ENCODE measurements at regions not wholly inside any gene's neighbourhood (a gene's known extent, or its start where the extent isn't known, plus 50 kb on each side); places are given as distances from the start of the nearest gene placed in this dataset.

GRCh38 chr6:141914646-141915045 lies 218.1 kb upstream of the GJE1 start:
- TF ChIP-seq, protein P1, sequence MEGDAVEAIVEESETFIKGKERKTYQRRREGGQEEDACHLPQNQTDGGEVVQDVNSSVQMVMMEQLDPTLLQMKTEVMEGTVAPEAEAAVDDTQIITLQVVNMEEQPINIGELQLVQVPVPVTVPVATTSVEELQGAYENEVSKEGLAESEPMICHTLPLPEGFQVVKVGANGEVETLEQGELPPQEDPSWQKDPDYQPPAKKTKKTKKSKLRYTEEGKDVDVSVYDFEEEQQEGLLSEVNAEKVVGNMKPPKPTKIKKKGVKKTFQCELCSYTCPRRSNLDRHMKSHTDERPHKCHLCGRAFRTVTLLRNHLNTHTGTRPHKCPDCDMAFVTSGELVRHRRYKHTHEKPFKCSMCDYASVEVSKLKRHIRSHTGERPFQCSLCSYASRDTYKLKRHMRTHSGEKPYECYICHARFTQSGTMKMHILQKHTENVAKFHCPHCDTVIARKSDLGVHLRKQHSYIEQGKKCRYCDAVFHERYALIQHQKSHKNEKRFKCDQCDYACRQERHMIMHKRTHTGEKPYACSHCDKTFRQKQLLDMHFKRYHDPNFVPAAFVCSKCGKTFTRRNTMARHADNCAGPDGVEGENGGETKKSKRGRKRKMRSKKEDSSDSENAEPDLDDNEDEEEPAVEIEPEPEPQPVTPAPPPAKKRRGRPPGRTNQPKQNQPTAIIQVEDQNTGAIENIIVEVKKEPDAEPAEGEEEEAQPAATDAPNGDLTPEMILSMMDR (IDR thresholded peaks at IDR 0.05), result no peak
- H3K4me1 Mint-ChIP-seq (ENCODE audit: low read depth), result no peaks in the 10 kb centered on the region
- H3K27ac Mint-ChIP-seq, result no peak overlapping the region
- H3K9me3 Mint-ChIP-seq, result no peaks in the 10 kb centered on the region
- H3K36me3 Mint-ChIP-seq (ENCODE audit: low read depth), result no peaks in the 10 kb centered on the region
- peaks cover 5% of the 10 kb centered on the region; the same call in 1 of the 2 replicates for H3K27me3 Mint-ChIP-seq (ENCODE audit: insufficient read depth)
- no peak for DNase-seq
- no peak overlapping the region for H3K4me3 Mint-ChIP-seq

DNA sequence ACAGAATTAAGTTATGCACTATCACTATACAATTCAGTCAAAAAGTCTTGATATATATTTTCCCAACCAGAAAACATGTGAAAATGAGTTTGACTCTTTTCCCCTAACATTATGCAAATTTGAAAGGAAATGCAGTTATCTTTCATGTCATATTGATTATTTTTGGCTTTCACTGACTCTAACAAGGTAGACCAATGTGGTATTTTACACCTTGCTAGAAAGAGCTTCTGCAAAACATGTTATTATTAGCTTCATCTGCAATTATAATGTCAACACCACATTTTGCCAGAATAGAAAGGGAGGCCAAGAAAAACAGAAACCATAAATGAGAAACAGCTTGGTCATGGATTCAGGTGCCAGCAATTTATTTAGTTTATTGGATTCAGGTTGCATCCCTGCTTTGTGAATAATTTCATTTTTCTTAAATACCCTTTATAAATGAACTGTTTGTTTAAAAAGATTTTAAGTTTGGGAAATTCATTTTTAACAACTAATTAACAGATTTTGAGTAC lies 226.1 kb upstream of the GJE1 start:
- TF ChIP-seq, protein P1 (IDR thresholded peaks at IDR 0.05), result no peak
- DNase-seq, result no peak
- Mint-ChIP-seq H3K9me3 (no peaks in the 10 kb centered on the region), H3K36me3 (ENCODE audit: low read depth) (no peaks in the 10 kb centered on the region), H3K27me3 (ENCODE audit: insufficient read depth) (peaks cover 2% of the 10 kb centered on the region; the same call in 1 of the 2 replicates), H3K27ac (no peak overlapping the region), H3K4me3 (no peak overlapping the region), H3K4me1 (ENCODE audit: low read depth) (no peaks in the 10 kb centered on the region)

GRCh38 chr6:141890661-141891060 lies 242.1 kb upstream of the GJE1 start:
- Mint-ChIP-seq H3K27me3 (ENCODE audit: insufficient read depth) (peaks cover 7% of the 10 kb centered on the region; the same call in 1 of the 2 replicates), H3K36me3 (ENCODE audit: low read depth) (no peaks in the 10 kb centered on the region), H3K4me3 (no peak overlapping the region), H3K27ac (no peak overlapping the region), H3K4me1 (ENCODE audit: low read depth) (no peaks in the 10 kb centered on the region), H3K9me3 (no peaks in the 10 kb centered on the region)
- DNase-seq, result no peak
- TF ChIP-seq, protein P1 (IDR thresholded peaks at IDR 0.05), result no peak

DNA sequence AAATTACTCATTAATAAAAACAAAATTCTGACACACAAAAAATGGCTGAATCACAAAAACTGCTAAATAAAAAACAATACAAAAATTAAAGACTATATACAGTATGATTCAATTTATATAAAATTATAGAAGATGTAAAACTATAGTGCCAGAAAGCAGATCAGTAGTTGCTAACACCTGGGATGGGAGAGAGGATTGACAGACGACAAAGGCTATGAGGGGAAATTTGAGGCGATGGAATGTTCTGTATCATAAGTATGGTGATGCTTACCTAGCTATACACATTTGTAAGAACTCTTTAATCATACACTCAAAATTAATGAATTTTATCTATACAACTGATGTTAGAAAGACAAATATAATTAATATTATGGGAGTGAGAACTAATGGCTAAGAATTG lies 247.9 kb upstream of the GJE1 start:
- Mint-ChIP-seq H3K4me1 (ENCODE audit: low read depth) (no peaks in the 10 kb centered on the region), H3K9me3 (peaks cover 4% of the 10 kb centered on the region)

GRCh38 chr6:141878686-141879085 lies 254.0 kb upstream of the GJE1 start:
- Mint-ChIP-seq H3K4me3 (no peak overlapping the region), H3K27me3 (ENCODE audit: insufficient read depth) (peaks cover 3% of the 10 kb centered on the region; the same call in 1 of the 2 replicates), H3K36me3 (ENCODE audit: low read depth) (no peaks in the 10 kb centered on the region), H3K9me3 (no peaks in the 10 kb centered on the region), H3K27ac (no peak overlapping the region), H3K4me1 (ENCODE audit: low read depth) (no peaks in the 10 kb centered on the region)
- TF ChIP-seq, protein P1 (IDR thresholded peaks at IDR 0.05), result no peak
- no peak for DNase-seq

More for the DNA sequence above, 247.9 kb upstream of the GJE1 start:
- Mint-ChIP-seq H3K36me3 (ENCODE audit: low read depth) (no peaks in the 10 kb centered on the region), H3K27me3 (ENCODE audit: insufficient read depth) (peaks cover 5% of the 10 kb centered on the region; the same call in 1 of the 2 replicates), H3K4me3 (no peak overlapping the region), H3K27ac (no peak overlapping the region)
- TF ChIP-seq, protein P1 (IDR thresholded peaks at IDR 0.05), result no peak
- no peak for DNase-seq

Measured in HFFc6 (cell line).